Esophagus muscularis mucosa (tissue), 4 donors: ENCODE measurements at regions not wholly inside any gene's neighbourhood (a gene's known extent, or its start where the extent isn't known, plus 50 kb on each side); places are given as distances from the start of the nearest gene placed in this dataset.

Experiments used
- CTCF ChIP-seq, 3 experiments: fragments of 200-600 bp in 2 of 3; fragments of 450-650 bp in 1 of 3; sonication (generic) in 2 of 3; IDR thresholded peaks; one replicate each; pipeline ENCODE4 v1.5.1; 2017 to 2019; ENCODE audit warnings: antibody characterized with exemption in 3 of 3, mild to moderate bottlenecking in 2 of 3, moderate library complexity in 1 of 3
- EP300 ChIP-seq: sonication (generic); formaldehyde crosslinking; IDR thresholded peaks from one replicate; pipeline ENCODE4 v1.6.1; 2017; ENCODE audit warnings: antibody characterized with exemption
- POLR2A ChIP-seq: fragments of 450-650 bp; IDR thresholded peaks from one replicate; pipeline ENCODE4 v1.6.1; 2017; ENCODE audit warnings: antibody characterized with exemption, moderate library complexity, mild to moderate bottlenecking, low read depth
- POLR2AphosphoS5 ChIP-seq, 2 donors: sonication (generic); formaldehyde crosslinking; IDR thresholded peaks; one replicate each; pipeline ENCODE4 v1.6.1; 2017; ENCODE audit warnings: antibody characterized with exemption in 2 of 2

DNA sequence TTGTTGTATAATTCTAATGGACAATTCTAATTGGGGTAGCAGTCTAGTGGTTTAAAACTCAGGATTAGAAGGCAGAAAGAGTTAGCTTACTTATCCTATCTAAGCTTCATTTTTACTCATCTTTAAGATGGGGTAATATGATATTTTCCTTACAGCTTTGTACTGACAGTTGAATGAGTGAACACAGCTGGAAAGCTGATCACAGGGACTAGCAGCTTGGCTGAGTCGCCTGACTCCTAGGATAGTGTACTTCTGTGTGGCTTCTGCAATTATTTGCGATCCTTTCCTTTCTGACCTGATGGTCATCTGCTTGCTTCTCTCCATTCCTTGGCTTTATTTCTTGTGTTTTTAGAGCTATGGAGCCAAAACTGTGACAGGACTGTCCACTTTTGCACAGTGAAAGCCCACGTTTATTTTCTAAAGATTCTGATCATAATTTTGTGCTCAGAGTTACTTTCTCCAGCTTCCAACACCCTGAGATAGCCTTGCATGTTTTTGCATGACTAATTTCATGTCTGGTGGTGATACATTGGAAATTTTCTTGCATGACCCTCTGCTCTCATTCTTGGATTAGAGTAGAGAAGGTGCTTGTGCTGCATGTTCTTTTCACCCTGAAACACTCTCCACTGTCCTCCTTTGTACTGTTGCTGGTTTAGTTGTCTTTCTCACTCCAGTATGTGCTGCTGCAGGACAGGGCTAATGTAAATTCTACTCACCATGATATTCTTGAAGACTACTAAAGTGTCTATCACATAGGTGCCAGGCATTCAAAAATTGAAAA is 377.0 kb upstream of the ATP2B1 start:
- no peak for TF ChIP-seq CTCF (IDR thresholded peaks at IDR 0.05)
- TF ChIP-seq POLR2A: no peak
- no peak for TF ChIP-seq POLR2AphosphoS5 (IDR thresholded peaks at IDR 0.05)
- TF ChIP-seq EP300: no peak
